ENCODE measurements at regions not wholly inside any gene's neighbourhood (a gene's known extent, or its start where the extent isn't known, plus 50 kb on each side); places are given as distances from the start of the nearest gene placed in this dataset.

GRCh38 chr21:41606706-41607105 is 98.7 kb upstream of the TMPRSS2 start:
- ATAC-seq (no peak), DNase-seq (no peak)
- H3K4me1 Mint-ChIP-seq (ENCODE audit: low read depth): no peaks in the 10 kb centered on the region
- no peak overlapping the region for H3K4me3 Mint-ChIP-seq
- H3K9me3 Mint-ChIP-seq: no peaks in the 10 kb centered on the region
- peaks cover 35% of the 10 kb centered on the region for H3K27me3 Mint-ChIP-seq (ENCODE audit: low read depth)
- no peaks in the 10 kb centered on the region for H3K36me3 Mint-ChIP-seq (ENCODE audit: insufficient read depth)

GRCh38 chr21:41605934-41606285 is 98.0 kb upstream of the TMPRSS2 start:
- Mint-ChIP-seq H3K9me3 (no peaks in the 10 kb centered on the region), H3K4me1 (ENCODE audit: low read depth) (no peaks in the 10 kb centered on the region), H3K27me3 (ENCODE audit: low read depth) (peaks cover 30% of the 10 kb centered on the region), H3K36me3 (ENCODE audit: insufficient read depth) (no peaks in the 10 kb centered on the region), H3K4me3 (no peak overlapping the region)
- DNase-seq (no peak), ATAC-seq (no peak)

- no peaks in the 10 kb centered on the region for H3K4me1 Mint-ChIP-seq (ENCODE audit: low read depth)
- peaks cover 25% of the 10 kb centered on the region for H3K27me3 Mint-ChIP-seq (ENCODE audit: low read depth)
- no peak for DNase-seq
- no peak for ATAC-seq
- H3K4me3 Mint-ChIP-seq: no peak overlapping the region
- H3K9me3 Mint-ChIP-seq: no peaks in the 10 kb centered on the region
- H3K36me3 Mint-ChIP-seq (ENCODE audit: insufficient read depth): no peaks in the 10 kb centered on the region
These were observed 97.4 kb upstream of the TMPRSS2 start for GRCh38 chr21:41605178-41605933.

GRCh38 chr21:41604583-41605041 is 96.7 kb upstream of the TMPRSS2 start:
- DNase-seq (no peak), ATAC-seq (no peak)
- H3K9me3 Mint-ChIP-seq: no peaks in the 10 kb centered on the region
- H3K4me1 Mint-ChIP-seq (ENCODE audit: low read depth): no peaks in the 10 kb centered on the region
- no peak overlapping the region for H3K4me3 Mint-ChIP-seq
- no peaks in the 10 kb centered on the region for H3K36me3 Mint-ChIP-seq (ENCODE audit: insufficient read depth)
- peaks cover 18% of the 10 kb centered on the region for H3K27me3 Mint-ChIP-seq (ENCODE audit: low read depth)

- no peaks in the 10 kb centered on the region for H3K4me1 Mint-ChIP-seq (ENCODE audit: low read depth)
- DNase-seq (no peak), ATAC-seq (no peak)
- no peaks in the 10 kb centered on the region for H3K36me3 Mint-ChIP-seq (ENCODE audit: insufficient read depth)
- H3K27me3 Mint-ChIP-seq (ENCODE audit: low read depth): peaks cover 11% of the 10 kb centered on the region
- no peak overlapping the region for H3K4me3 Mint-ChIP-seq
- no peaks in the 10 kb centered on the region for H3K9me3 Mint-ChIP-seq
These were observed 95.5 kb upstream of the TMPRSS2 start for GRCh38 chr21:41603476-41603875.

GRCh38 chr21:41602531-41602930 is 94.6 kb upstream of the TMPRSS2 start:
- peaks cover 7% of the 10 kb centered on the region for H3K27me3 Mint-ChIP-seq (ENCODE audit: low read depth)
- ATAC-seq: no peak
- no peaks in the 10 kb centered on the region for H3K4me1 Mint-ChIP-seq (ENCODE audit: low read depth)
- no peaks in the 10 kb centered on the region for H3K9me3 Mint-ChIP-seq
- H3K4me3 Mint-ChIP-seq: no peak overlapping the region
- no peaks in the 10 kb centered on the region for H3K36me3 Mint-ChIP-seq (ENCODE audit: insufficient read depth)
- no peak for DNase-seq

- no peaks in the 10 kb centered on the region for H3K4me1 Mint-ChIP-seq (ENCODE audit: low read depth)
- ATAC-seq (no peak), DNase-seq (no peak)
- no peak overlapping the region for H3K4me3 Mint-ChIP-seq
- no peaks in the 10 kb centered on the region for H3K9me3 Mint-ChIP-seq
- H3K36me3 Mint-ChIP-seq (ENCODE audit: insufficient read depth): no peaks in the 10 kb centered on the region
- peaks cover 5% of the 10 kb centered on the region for H3K27me3 Mint-ChIP-seq (ENCODE audit: low read depth)
These were observed 93.8 kb upstream of the TMPRSS2 start for GRCh38 chr21:41601573-41602368.

- ATAC-seq (no peak), DNase-seq (no peak)
- Mint-ChIP-seq H3K4me1 (ENCODE audit: low read depth) (no peaks in the 10 kb centered on the region), H3K36me3 (ENCODE audit: insufficient read depth) (no peaks in the 10 kb centered on the region), H3K27me3 (ENCODE audit: low read depth) (peaks cover 5% of the 10 kb centered on the region), H3K9me3 (no peaks in the 10 kb centered on the region), H3K4me3 (no peak overlapping the region)
These were observed 93.1 kb upstream of the TMPRSS2 start for GRCh38 chr21:41600961-41601572.

GRCh38 chr21:41600556-41600955 is 92.6 kb upstream of the TMPRSS2 start:
- no peak for ATAC-seq
- DNase-seq: no peak
- no peak overlapping the region for H3K4me3 Mint-ChIP-seq
- no peaks in the 10 kb centered on the region for H3K9me3 Mint-ChIP-seq
- H3K27me3 Mint-ChIP-seq (ENCODE audit: low read depth): peaks cover 6% of the 10 kb centered on the region
- no peaks in the 10 kb centered on the region for H3K36me3 Mint-ChIP-seq (ENCODE audit: insufficient read depth)
- no peaks in the 10 kb centered on the region for H3K4me1 Mint-ChIP-seq (ENCODE audit: low read depth)

GRCh38 chr21:41600116-41600515 is 92.2 kb upstream of the TMPRSS2 start:
- ATAC-seq: no peak
- no peaks in the 10 kb centered on the region for H3K4me1 Mint-ChIP-seq (ENCODE audit: low read depth)
- no peak overlapping the region for H3K4me3 Mint-ChIP-seq
- no peaks in the 10 kb centered on the region for H3K36me3 Mint-ChIP-seq (ENCODE audit: insufficient read depth)
- DNase-seq: no peak
- no peaks in the 10 kb centered on the region for H3K9me3 Mint-ChIP-seq
- peaks cover 7% of the 10 kb centered on the region for H3K27me3 Mint-ChIP-seq (ENCODE audit: low read depth)

GRCh38 chr21:41598561-41599431 is 90.8 kb upstream of the TMPRSS2 start:
- Mint-ChIP-seq H3K4me1 (ENCODE audit: low read depth) (no peaks in the 10 kb centered on the region), H3K9me3 (no peaks in the 10 kb centered on the region), H3K36me3 (ENCODE audit: insufficient read depth) (no peaks in the 10 kb centered on the region), H3K4me3 (no peak overlapping the region), H3K27me3 (ENCODE audit: low read depth) (peaks cover 9% of the 10 kb centered on the region)
- DNase-seq (no peak), ATAC-seq (no peak)

GRCh38 chr21:41597811-41598231 is 89.9 kb upstream of the TMPRSS2 start:
- no peaks in the 10 kb centered on the region for H3K4me1 Mint-ChIP-seq (ENCODE audit: low read depth)
- peaks cover 11% of the 10 kb centered on the region for H3K27me3 Mint-ChIP-seq (ENCODE audit: low read depth)
- no peaks in the 10 kb centered on the region for H3K36me3 Mint-ChIP-seq (ENCODE audit: insufficient read depth)

GRCh38 chr21:41597227-41597626 is 89.3 kb upstream of the TMPRSS2 start:
- no peaks in the 10 kb centered on the region for H3K4me1 Mint-ChIP-seq (ENCODE audit: low read depth)
- no peak for DNase-seq
- no peaks in the 10 kb centered on the region for H3K9me3 Mint-ChIP-seq
- H3K4me3 Mint-ChIP-seq: no peak overlapping the region
- H3K27me3 Mint-ChIP-seq (ENCODE audit: low read depth): peaks cover 13% of the 10 kb centered on the region
- H3K36me3 Mint-ChIP-seq (ENCODE audit: insufficient read depth): no peaks in the 10 kb centered on the region
- no peak for ATAC-seq

More at GRCh38 chr21:41597811-41598231, 89.9 kb upstream of the TMPRSS2 start:
- no peaks in the 10 kb centered on the region for H3K9me3 Mint-ChIP-seq
- no peak overlapping the region for H3K4me3 Mint-ChIP-seq
- no peak for DNase-seq
- ATAC-seq: no peak

All from activated T-cell treated with anti-CD3 and anti-CD28 coated beads, Interleukin-2, amount 50 U/mL, for 4 hours (primary cell).